ENCODE measurements at regions not wholly inside any gene's neighbourhood (a gene's known extent, or its start where the extent isn't known, plus 50 kb on each side); places are given as distances from the start of the nearest gene placed in this dataset.

- TF ChIP-seq CTCF (IDR thresholded peaks at IDR 0.05; ENCODE audit: low read depth, low read length) = no peak
- no peak for TF ChIP-seq EZH2phosphoT487 (IDR thresholded peaks at IDR 0.05; ENCODE audit: low read depth)
Observed at GRCh38 chr1:187275985-187276575, 447.3 kb downstream of the PLA2G4A start.

All from OCI-LY3 (cell line).